Right renal pelvis (tissue), 4 donors: ENCODE measurements at regions not wholly inside any gene's neighbourhood (a gene's known extent, or its start where the extent isn't known, plus 50 kb on each side); places are given as distances from the start of the nearest gene placed in this dataset.

Experiments
- DNase-seq, 4 donors: peaks; one replicate each; pipeline ENCODE4 v3.0.0-alpha.2; 2013; ENCODE audit warnings: low read depth in 4 of 4, low spot score in 3 of 4, missing footprints in 1 of 4

- DNase-seq = no peak
Observed at GRCh38 chr5:2200261-2200950, 317.7 kb upstream of the IRX4 start.

GRCh38 chr5:2199697-2200096, 317.0 kb upstream of the IRX4 start:
- DNase-seq = no peak

GRCh38 chr5:2196989-2197619, 314.4 kb upstream of the IRX4 start:
- DNase-seq = no peak

GRCh38 chr5:2196416-2196815, 313.7 kb upstream of the IRX4 start:
- DNase-seq = no peak

- no peak for DNase-seq
Observed at GRCh38 chr5:2194949-2195348, 312.2 kb upstream of the IRX4 start.

GRCh38 chr5:2194236-2194555, 311.5 kb upstream of the IRX4 start:
- no peak for DNase-seq

GRCh38 chr5:2193542-2194235, 311.0 kb upstream of the IRX4 start:
- DNase-seq = no peak

GRCh38 chr5:2193142-2193541, 310.4 kb upstream of the IRX4 start:
- no peak for DNase-seq

GRCh38 chr5:2192496-2192895, 309.8 kb upstream of the IRX4 start:
- no peak for DNase-seq

- no peak for DNase-seq
Observed at GRCh38 chr5:2191972-2192371, 309.2 kb upstream of the IRX4 start.

- DNase-seq = no peak
Observed at GRCh38 chr5:2190549-2190948, 307.8 kb upstream of the IRX4 start.

GRCh38 chr5:2188661-2189060, 305.9 kb upstream of the IRX4 start:
- DNase-seq = no peak

GRCh38 chr5:2188137-2188536, 305.4 kb upstream of the IRX4 start:
- DNase-seq = no peak

- no peak for DNase-seq
Observed at GRCh38 chr5:2187687-2188086, 305.0 kb upstream of the IRX4 start.

- DNase-seq = no peak
Observed at GRCh38 chr5:2187156-2187555, 304.4 kb upstream of the IRX4 start.

- DNase-seq = no peak
Observed at GRCh38 chr5:2186472-2187015, 303.8 kb upstream of the IRX4 start.

- no peak for DNase-seq
Observed at GRCh38 chr5:2185646-2186471, 303.1 kb upstream of the IRX4 start.

GRCh38 chr5:2184563-2185540, 302.1 kb upstream of the IRX4 start:
- no peak for DNase-seq

GRCh38 chr5:2184026-2184366, 301.3 kb upstream of the IRX4 start:
- DNase-seq = peak in 1 of 4 donors; percentile 48
